ENCODE measurements at regions not wholly inside any gene's neighbourhood (a gene's known extent, or its start where the extent isn't known, plus 50 kb on each side); places are given as distances from the start of the nearest gene placed in this dataset.

GRCh38 chr14:44107156-44107555 is 399.9 kb downstream of the FSCB start:
- BruUV-seq (replicated peaks) = no TSS peak
- ChIA-PET CTCF (no interaction called here), POLR2A (no interaction called here)
- Mint-ChIP-seq H3K4me1 (ENCODE audit: low read depth, unreplicated experiment) (no peaks in the 10 kb centered on the region), H3K36me3 (ENCODE audit: insufficient read depth, unreplicated experiment) (no peaks in the 10 kb centered on the region), H3K4me3 (ENCODE audit: unreplicated experiment) (no peak overlapping the region), H3K9me3 (ENCODE audit: unreplicated experiment) (peaks cover 26% of the 10 kb centered on the region), H3K27me3 (ENCODE audit: insufficient read depth, unreplicated experiment) (no peaks in the 10 kb centered on the region), H3K27ac (ENCODE audit: unreplicated experiment) (no peak overlapping the region)
- no peaks in the 10 kb centered on the region for H3K4me1 ChIP-seq
- TF ChIP-seq CTCF (IDR thresholded peaks at IDR 0.05; ENCODE audit: insufficient read depth in 1 of 2, low read depth in 1 of 2, low read length in 1 of 2, severe bottlenecking in 1 of 2, unreplicated experiment in 1 of 2) = no peak
- H3K36me3 ChIP-seq (ENCODE audit: control insufficient read depth, insufficient read depth, low read length) = no peaks in the 10 kb centered on the region
- no peak overlapping the region for H3K4me3 ChIP-seq (ENCODE audit: low read depth, low read length)
- peaks cover 8% of the 10 kb centered on the region for H3K9me3 ChIP-seq
- H3K27me3 ChIP-seq (replicated peaks; ENCODE audit: control insufficient read depth, insufficient read depth, low read length) = no peaks in the 10 kb centered on the region
- intact Hi-C loops (cut with micrococcal nuclease; ENCODE audit: unreplicated experiment) = no loop called here
- DNase-seq = no peak

DNA sequence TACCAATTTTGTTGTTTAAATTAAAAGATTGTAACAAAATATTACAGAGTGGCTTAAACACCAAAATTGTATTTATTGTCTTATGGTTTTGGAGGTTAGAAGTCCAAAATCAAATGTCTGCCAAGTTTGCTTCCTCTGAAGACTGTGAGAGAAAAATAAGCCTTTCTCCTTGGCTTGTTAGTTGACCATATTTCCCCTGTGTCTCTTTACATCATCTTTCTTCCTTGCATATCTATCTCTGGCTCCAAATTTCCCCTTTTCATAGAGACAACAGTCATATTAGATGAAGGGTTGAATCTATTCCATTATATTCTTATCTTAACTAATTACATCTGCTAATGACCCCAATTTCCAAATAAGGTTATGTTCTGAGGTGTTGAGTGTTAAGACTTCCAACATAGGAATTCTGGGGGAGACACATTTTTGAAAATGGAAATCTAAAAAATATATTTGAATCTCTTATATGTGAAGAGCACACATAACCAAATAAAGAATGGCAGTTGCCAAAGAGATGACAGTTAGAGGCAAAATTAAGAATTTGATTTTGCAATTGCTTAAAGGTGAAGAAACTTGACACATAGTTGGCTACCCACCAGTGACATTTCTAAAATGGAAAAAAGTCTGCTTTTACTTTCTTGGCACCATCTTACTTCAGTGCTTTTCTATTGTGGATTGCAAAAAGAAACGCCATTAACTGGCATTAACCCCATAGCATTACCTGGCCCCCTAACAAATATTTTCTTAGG is 407.2 kb downstream of the FSCB start:
- H3K27ac Mint-ChIP-seq (ENCODE audit: unreplicated experiment) = no peak overlapping the region
- POLR2A ChIA-PET = no interaction called here

DNA sequence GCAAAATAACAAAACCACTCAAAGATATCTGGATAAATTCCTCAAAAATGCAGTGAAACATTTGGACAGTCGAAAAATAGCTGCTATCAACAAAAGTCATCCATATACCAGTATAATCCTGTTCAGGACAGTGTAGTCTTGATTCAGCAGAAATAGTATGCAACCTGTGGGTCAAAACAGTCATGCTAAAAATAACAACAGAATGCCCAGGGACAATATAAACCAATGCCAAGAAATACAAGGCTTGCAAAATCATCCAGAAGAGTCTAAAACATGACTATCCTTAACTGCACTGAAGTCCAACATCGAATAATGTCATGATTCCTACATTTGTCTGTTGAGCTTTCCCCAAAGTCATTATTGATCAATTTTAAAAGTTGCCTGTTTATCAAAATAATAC is 425.9 kb downstream of the FSCB start:
- Histone ChIP-seq H3K27me3 (replicated peaks; ENCODE audit: control insufficient read depth, insufficient read depth, low read length) (no peaks in the 10 kb centered on the region), H3K36me3 (ENCODE audit: control insufficient read depth, insufficient read depth, low read length) (no peaks in the 10 kb centered on the region), H3K4me1 (no peaks in the 10 kb centered on the region), H3K4me3 (ENCODE audit: low read depth, low read length) (no peak overlapping the region), H3K9me3 (no peaks in the 10 kb centered on the region)
- POLR2A ChIA-PET = no interaction called here
- BruUV-seq (replicated peaks) = no TSS peak
- no peak overlapping the region for H3K27ac Mint-ChIP-seq (ENCODE audit: unreplicated experiment)
- intact Hi-C loops (cut with micrococcal nuclease; ENCODE audit: unreplicated experiment) = no loop called here
- H3K9me3 Mint-ChIP-seq (ENCODE audit: unreplicated experiment) = no peaks in the 10 kb centered on the region
- no peaks in the 10 kb centered on the region for H3K36me3 Mint-ChIP-seq (ENCODE audit: insufficient read depth, unreplicated experiment)
- CTCF ChIA-PET = no interaction called here
- H3K4me3 Mint-ChIP-seq (ENCODE audit: unreplicated experiment) = no peak overlapping the region
- peaks cover 2% of the 10 kb centered on the region for H3K27me3 Mint-ChIP-seq (ENCODE audit: insufficient read depth, unreplicated experiment)
- DNase-seq = no peak
- TF ChIP-seq CTCF (IDR thresholded peaks at IDR 0.05; ENCODE audit: insufficient read depth in 1 of 2, low read depth in 1 of 2, low read length in 1 of 2, severe bottlenecking in 1 of 2, unreplicated experiment in 1 of 2) = no peak
- H3K4me1 Mint-ChIP-seq (ENCODE audit: low read depth, unreplicated experiment) = no peaks in the 10 kb centered on the region

More for the DNA sequence above, 407.2 kb downstream of the FSCB start:
- intact Hi-C loops (cut with micrococcal nuclease; ENCODE audit: unreplicated experiment) = no loop called here
- H3K4me3 Mint-ChIP-seq (ENCODE audit: unreplicated experiment) = no peak overlapping the region
- Histone ChIP-seq H3K4me3 (ENCODE audit: low read depth, low read length) (no peak overlapping the region), H3K27me3 (replicated peaks; ENCODE audit: control insufficient read depth, insufficient read depth, low read length) (no peaks in the 10 kb centered on the region), H3K9me3 (no peaks in the 10 kb centered on the region), H3K36me3 (ENCODE audit: control insufficient read depth, insufficient read depth, low read length) (no peaks in the 10 kb centered on the region), H3K4me1 (no peaks in the 10 kb centered on the region)
- no TSS peak for BruUV-seq (replicated peaks)
- CTCF ChIA-PET = no interaction called here
- H3K9me3 Mint-ChIP-seq (ENCODE audit: unreplicated experiment) = peaks cover 7% of the 10 kb centered on the region
- no peak for TF ChIP-seq CTCF (IDR thresholded peaks at IDR 0.05; ENCODE audit: insufficient read depth in 1 of 2, low read depth in 1 of 2, low read length in 1 of 2, severe bottlenecking in 1 of 2, unreplicated experiment in 1 of 2)
- H3K36me3 Mint-ChIP-seq (ENCODE audit: insufficient read depth, unreplicated experiment) = no peaks in the 10 kb centered on the region
- H3K4me1 Mint-ChIP-seq (ENCODE audit: low read depth, unreplicated experiment) = no peaks in the 10 kb centered on the region
- no peaks in the 10 kb centered on the region for H3K27me3 Mint-ChIP-seq (ENCODE audit: insufficient read depth, unreplicated experiment)
- no peak for DNase-seq

All from Caco-2 (cell line).